ENCODE measurements at regions not wholly inside any gene's neighbourhood (a gene's known extent, or its start where the extent isn't known, plus 50 kb on each side); places are given as distances from the start of the nearest gene placed in this dataset.
A peak's percentile ranks its signal among the peaks of the same experiment; 100 is the strongest.
"Not testable (repeated sequence)": the region's sequence is repeated elsewhere in the genome, so short reads cannot be mapped to it uniquely, and the experiment has no call there.

GRCh38 chr11:109680127-109680526 lies 258.1 kb downstream of the C11orf87 start:
- no peak for TF ChIP-seq CTCF (conservative IDR thresholded peaks at IDR 0.05; ENCODE audit: control insufficient read depth, insufficient read depth, low read depth, low read length)
- DNase-seq (ENCODE audit: low read depth), result peak; percentile 28
- no peak overlapping the region for H3K4me3 ChIP-seq (ENCODE audit: control insufficient read depth, low read depth, low read length)

GRCh38 chr11:109682788-109683187 lies 260.8 kb downstream of the C11orf87 start:
- not testable (repeated sequence) for DNase-seq (ENCODE audit: low read depth); H3K4me3 ChIP-seq (ENCODE audit: control insufficient read depth, low read depth, low read length)

GRCh38 chr11:109695696-109696095 lies 273.7 kb downstream of the C11orf87 start:
- TF ChIP-seq CTCF (conservative IDR thresholded peaks at IDR 0.05; ENCODE audit: control insufficient read depth, insufficient read depth, low read depth, low read length), result no peak
- H3K4me3 ChIP-seq (ENCODE audit: control insufficient read depth, low read depth, low read length), result no peak overlapping the region
- DNase-seq (ENCODE audit: low read depth), result peak; percentile 74

GRCh38 chr11:109696191-109696897 lies 274.4 kb downstream of the C11orf87 start:
- TF ChIP-seq CTCF (conservative IDR thresholded peaks at IDR 0.05; ENCODE audit: control insufficient read depth, insufficient read depth, low read depth, low read length), result no peak
- no peak overlapping the region for H3K4me3 ChIP-seq (ENCODE audit: control insufficient read depth, low read depth, low read length)
- peak; percentile 80 for DNase-seq (ENCODE audit: low read depth)

- peak; percentile 67 for DNase-seq (ENCODE audit: low read depth)
Observed at GRCh38 chr11:109697140-109697843, 275.3 kb downstream of the C11orf87 start.

GRCh38 chr11:109698237-109698636 lies 276.2 kb downstream of the C11orf87 start:
- DNase-seq (ENCODE audit: low read depth), result no peak
- no peak overlapping the region for H3K4me3 ChIP-seq (ENCODE audit: control insufficient read depth, low read depth, low read length)
- TF ChIP-seq CTCF (conservative IDR thresholded peaks at IDR 0.05; ENCODE audit: control insufficient read depth, insufficient read depth, low read depth, low read length), result no peak

More at GRCh38 chr11:109697140-109697843, 275.3 kb downstream of the C11orf87 start:
- TF ChIP-seq CTCF (conservative IDR thresholded peaks at IDR 0.05; ENCODE audit: control insufficient read depth, insufficient read depth, low read depth, low read length), result peak; percentile 80
- no peak overlapping the region for H3K4me3 ChIP-seq (ENCODE audit: control insufficient read depth, low read depth, low read length)

- no peak overlapping the region for H3K4me3 ChIP-seq (ENCODE audit: control insufficient read depth, low read depth, low read length)
- DNase-seq (ENCODE audit: low read depth), result no peak
- no peak for TF ChIP-seq CTCF (conservative IDR thresholded peaks at IDR 0.05; ENCODE audit: control insufficient read depth, insufficient read depth, low read depth, low read length)
Observed at GRCh38 chr11:109704432-109704831, 282.4 kb downstream of the C11orf87 start.

Data from fibroblast of mammary gland (primary cell).